ENCODE measurements at regions not wholly inside any gene's neighbourhood (a gene's known extent, or its start where the extent isn't known, plus 50 kb on each side); places are given as distances from the start of the nearest gene placed in this dataset.
"Not testable (repeated sequence)": the region's sequence is repeated elsewhere in the genome, so short reads cannot be mapped to it uniquely, and the experiment has no call there.

GRCh38 chr3:75320369-75320768 is 343.8 kb upstream of the FRG2C start:
- Histone ChIP-seq H3K4me3 (ENCODE audit: low read length) (no peak overlapping the region), H3K9me3 (ENCODE audit: control insufficient read depth, low read length) (no peaks in the 10 kb centered on the region), H3K4me1 (ENCODE audit: control insufficient read depth, insufficient read depth, low read length) (peaks cover 2% of the 10 kb centered on the region), H3K27ac (ENCODE audit: low read length) (no peak overlapping the region), H3K27me3 (ENCODE audit: control insufficient read depth, insufficient read depth) (no peaks in the 10 kb centered on the region)
- DNase-seq (no peak), ATAC-seq (no peak)
- intact Hi-C loops (cut with DNase I) = no loop called here
- 92% methylated on average over 4 of the region's 4 CpGs for WGBS

DNA sequence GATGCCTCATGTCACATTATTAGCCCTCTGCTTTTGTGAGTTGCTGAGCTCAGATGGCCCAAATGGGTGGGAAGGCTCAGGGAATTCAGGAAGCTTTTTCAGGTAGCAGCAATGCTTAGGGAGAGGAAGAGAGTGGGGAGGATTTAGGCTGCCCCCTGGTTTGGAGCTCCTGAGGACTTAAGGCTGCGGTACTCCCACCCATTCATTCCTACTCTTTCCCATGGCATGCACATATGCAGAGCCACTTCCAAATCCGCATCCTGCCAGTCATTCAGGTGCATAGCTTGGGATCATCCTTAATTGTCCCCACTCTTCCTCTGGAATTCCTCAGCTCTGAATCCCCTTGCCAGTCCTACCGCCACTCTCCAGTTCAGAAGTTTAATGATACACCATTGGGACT is 343.1 kb upstream of the FRG2C start:
- Histone ChIP-seq H3K27me3 (ENCODE audit: control insufficient read depth, insufficient read depth) (no peaks in the 10 kb centered on the region), H3K4me1 (ENCODE audit: control insufficient read depth, insufficient read depth, low read length) (peaks cover 2% of the 10 kb centered on the region), H3K4me3 (ENCODE audit: low read length) (no peak overlapping the region), H3K9me3 (ENCODE audit: control insufficient read depth, low read length) (no peaks in the 10 kb centered on the region), H3K27ac (ENCODE audit: low read length) (no peak overlapping the region)
- no peak for ATAC-seq
- over 99% methylated on average over 3 of the region's 3 CpGs for WGBS
- intact Hi-C loops (cut with DNase I) = no loop called here
- no peak for DNase-seq

GRCh38 chr3:75323936-75324335 is 340.2 kb upstream of the FRG2C start:
- H3K27me3 ChIP-seq (ENCODE audit: control insufficient read depth, insufficient read depth); intact Hi-C loops (cut with DNase I); DNase-seq; H3K4me3 ChIP-seq (ENCODE audit: low read length); H3K27ac ChIP-seq (ENCODE audit: low read length); H3K4me1 ChIP-seq (ENCODE audit: control insufficient read depth, insufficient read depth, low read length); H3K9me3 ChIP-seq (ENCODE audit: control insufficient read depth, low read length): not testable (repeated sequence)
- ATAC-seq = peak in 1 of 2 donors; percentile 41
- 54% methylated on average over 2 of the region's 2 CpGs for WGBS

DNA sequence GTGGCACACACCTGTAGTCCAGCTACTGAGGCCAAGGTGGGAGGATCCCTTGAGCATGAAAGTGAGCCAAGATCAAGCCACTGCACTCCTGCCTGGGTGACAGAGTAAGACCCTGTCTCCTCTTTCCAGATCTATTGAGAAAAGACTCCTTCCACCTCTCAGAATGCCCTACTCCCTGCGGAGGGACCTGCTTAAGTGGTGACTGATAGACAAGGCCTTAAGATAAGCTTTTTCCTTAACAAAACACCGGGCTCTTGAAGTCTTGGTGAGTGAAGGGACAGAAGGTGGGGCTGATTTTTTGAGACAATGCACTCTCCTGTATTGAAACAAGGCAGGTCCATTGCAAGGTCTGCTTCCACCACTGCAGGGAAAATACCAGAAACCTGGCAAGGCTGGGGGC is 338.4 kb upstream of the FRG2C start:
- 84% methylated on average over 2 of the region's 2 CpGs for WGBS
- ATAC-seq = no peak
- intact Hi-C loops (cut with DNase I) = no loop called here

DNA sequence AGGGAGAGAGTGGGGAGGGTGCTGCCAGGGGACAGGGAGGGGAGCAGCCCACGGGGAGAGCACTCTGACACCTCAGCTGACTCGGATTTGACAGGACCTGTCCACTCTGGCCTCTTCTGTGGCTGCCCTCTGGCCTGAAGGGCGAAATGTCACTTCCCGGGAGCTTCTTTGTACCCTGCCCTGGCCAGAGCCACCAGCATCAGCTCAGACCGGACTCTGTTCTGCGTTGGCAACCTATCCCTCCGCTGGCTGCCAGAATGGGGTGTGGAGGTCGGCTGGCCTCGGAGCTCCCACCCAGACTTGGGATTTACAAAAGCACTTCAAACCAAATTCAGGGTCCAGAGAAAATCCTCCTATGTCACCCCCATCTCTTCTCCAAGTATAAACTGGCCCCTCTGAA is 336.7 kb upstream of the FRG2C start:
- Histone ChIP-seq H3K27ac (ENCODE audit: low read length) (no peak overlapping the region), H3K27me3 (ENCODE audit: control insufficient read depth, insufficient read depth) (no peaks in the 10 kb centered on the region), H3K4me1 (ENCODE audit: control insufficient read depth, insufficient read depth, low read length) (no peaks in the 10 kb centered on the region), H3K4me3 (ENCODE audit: low read length) (no peak overlapping the region), H3K9me3 (ENCODE audit: control insufficient read depth, low read length) (no peaks in the 10 kb centered on the region)
- intact Hi-C loops (cut with DNase I) = no loop called here
- ATAC-seq = no peak
- DNase-seq = no peak
- WGBS = 63% methylated on average over 9 of the region's 9 CpGs

More for the DNA sequence above, 338.4 kb upstream of the FRG2C start:
- Histone ChIP-seq H3K27ac (ENCODE audit: low read length) (no peak overlapping the region), H3K9me3 (ENCODE audit: control insufficient read depth, low read length) (no peaks in the 10 kb centered on the region), H3K27me3 (ENCODE audit: control insufficient read depth, insufficient read depth) (no peaks in the 10 kb centered on the region), H3K4me3 (ENCODE audit: low read length) (no peak overlapping the region), H3K4me1 (ENCODE audit: control insufficient read depth, insufficient read depth, low read length) (peaks cover 2% of the 10 kb centered on the region)
- DNase-seq = no peak

- intact Hi-C loops (cut with DNase I) = no loop called here
- DNase-seq = no peak
These were observed 334.5 kb upstream of the FRG2C start for GRCh38 chr3:75329476-75330097.

DNA sequence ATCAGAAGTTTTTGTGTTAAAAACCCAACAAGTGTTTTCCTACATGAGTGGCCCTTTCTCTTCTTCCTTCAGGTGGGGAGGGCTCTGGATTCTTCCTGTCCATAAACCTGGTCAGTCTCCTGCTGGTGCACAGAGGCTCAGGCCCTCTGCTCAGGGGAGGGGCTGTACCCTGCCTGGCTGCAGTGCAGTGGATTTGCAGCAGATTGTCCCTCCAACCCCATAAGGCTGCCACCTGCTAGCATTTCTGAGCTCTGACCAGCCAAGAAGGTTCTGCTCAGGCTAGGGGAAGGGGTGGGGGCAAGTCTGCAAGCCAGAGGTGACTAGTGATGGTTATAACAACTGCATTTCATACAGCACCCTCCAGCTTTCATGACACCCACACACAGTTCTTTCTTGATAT is 333.7 kb upstream of the FRG2C start:
- H3K4me3 ChIP-seq (ENCODE audit: low read length); ATAC-seq; H3K4me1 ChIP-seq (ENCODE audit: control insufficient read depth, insufficient read depth, low read length); H3K9me3 ChIP-seq (ENCODE audit: control insufficient read depth, low read length); intact Hi-C loops (cut with DNase I); H3K27ac ChIP-seq (ENCODE audit: low read length); DNase-seq; H3K27me3 ChIP-seq (ENCODE audit: control insufficient read depth, insufficient read depth): not testable (repeated sequence)

More at GRCh38 chr3:75329476-75330097, 334.5 kb upstream of the FRG2C start:
- Histone ChIP-seq H3K4me1 (ENCODE audit: control insufficient read depth, insufficient read depth, low read length) (no peaks in the 10 kb centered on the region), H3K9me3 (ENCODE audit: control insufficient read depth, low read length) (no peaks in the 10 kb centered on the region), H3K27ac (ENCODE audit: low read length) (no peak overlapping the region), H3K27me3 (ENCODE audit: control insufficient read depth, insufficient read depth) (no peaks in the 10 kb centered on the region), H3K4me3 (ENCODE audit: low read length) (no peak overlapping the region)
- ATAC-seq = no peak
- WGBS = 45% methylated on average over 4 of the region's 4 CpGs

DNA sequence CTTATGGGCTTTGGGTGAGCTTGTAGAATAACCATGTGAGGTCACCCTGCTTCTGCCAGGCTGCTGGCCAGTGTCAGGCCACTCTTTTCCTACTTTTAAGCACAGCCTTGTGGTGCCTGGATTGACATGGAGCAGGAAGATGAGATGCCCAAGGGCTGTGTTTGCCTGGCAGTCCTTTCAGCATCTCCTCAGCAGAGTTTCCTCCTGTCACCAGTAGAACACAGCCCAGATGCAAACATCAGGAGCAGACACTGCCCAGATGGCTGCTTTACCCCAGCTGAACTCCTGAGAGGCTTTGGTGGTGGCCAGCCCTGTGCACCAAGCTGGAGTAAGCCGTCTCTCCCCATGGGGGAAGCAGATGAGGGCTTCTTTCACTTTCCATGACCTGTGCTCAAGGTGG is 332.0 kb upstream of the FRG2C start:
- not testable (repeated sequence) for H3K27me3 ChIP-seq (ENCODE audit: control insufficient read depth, insufficient read depth); ATAC-seq
- 95% methylated on average over 1 of the region's 1 CpG for WGBS

GRCh38 chr3:75332794-75333193 is 331.3 kb upstream of the FRG2C start:
- Histone ChIP-seq H3K27ac (ENCODE audit: low read length) (no peak overlapping the region), H3K4me3 (ENCODE audit: low read length) (no peak overlapping the region), H3K4me1 (ENCODE audit: control insufficient read depth, insufficient read depth, low read length) (no peaks in the 10 kb centered on the region), H3K27me3 (ENCODE audit: control insufficient read depth, insufficient read depth) (no peaks in the 10 kb centered on the region), H3K9me3 (ENCODE audit: control insufficient read depth, low read length) (no peaks in the 10 kb centered on the region)
- intact Hi-C loops (cut with DNase I) = no loop called here
- DNase-seq = no peak
- WGBS = 17% methylated on average over 2 of the region's 2 CpGs
- ATAC-seq = peak in 1 of 2 donors; percentile 29

More for the DNA sequence above, 332.0 kb upstream of the FRG2C start:
- intact Hi-C loops (cut with DNase I); H3K4me3 ChIP-seq (ENCODE audit: low read length); DNase-seq; H3K9me3 ChIP-seq (ENCODE audit: control insufficient read depth, low read length); H3K4me1 ChIP-seq (ENCODE audit: control insufficient read depth, insufficient read depth, low read length); H3K27ac ChIP-seq (ENCODE audit: low read length): not testable (repeated sequence)

DNA sequence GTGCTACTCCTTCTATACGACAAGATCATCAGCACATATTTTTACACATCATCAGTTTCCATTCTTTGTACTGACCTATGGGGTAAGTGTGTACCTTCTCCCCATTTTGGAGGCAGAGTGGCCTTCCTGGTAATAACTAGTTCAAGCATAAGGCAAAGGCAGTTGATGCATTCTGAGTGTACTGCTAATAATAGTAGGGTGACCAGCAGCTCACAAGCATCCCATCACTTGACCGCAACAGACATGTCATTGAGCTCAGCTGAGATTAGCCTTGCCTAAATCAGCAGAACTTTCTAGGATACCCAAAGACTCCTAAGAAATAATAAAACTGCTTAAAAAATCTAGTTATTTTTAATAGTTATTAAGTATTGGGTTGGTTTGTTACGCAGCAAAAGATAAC is 329.8 kb upstream of the FRG2C start:
- Histone ChIP-seq H3K27me3 (ENCODE audit: control insufficient read depth, insufficient read depth) (no peaks in the 10 kb centered on the region), H3K9me3 (ENCODE audit: control insufficient read depth, low read length) (no peaks in the 10 kb centered on the region), H3K27ac (ENCODE audit: low read length) (no peak overlapping the region), H3K4me1 (ENCODE audit: control insufficient read depth, insufficient read depth, low read length) (no peaks in the 10 kb centered on the region), H3K4me3 (ENCODE audit: low read length) (no peak overlapping the region)
- 78% methylated on average over 3 of the region's 3 CpGs for WGBS
- DNase-seq (no peak), ATAC-seq (no peak)
- intact Hi-C loops (cut with DNase I) = no loop called here

GRCh38 chr3:75337226-75337900 is 326.8 kb upstream of the FRG2C start:
- Histone ChIP-seq H3K9me3 (ENCODE audit: control insufficient read depth, low read length) (no peaks in the 10 kb centered on the region), H3K27ac (ENCODE audit: low read length) (no peak overlapping the region), H3K4me1 (ENCODE audit: control insufficient read depth, insufficient read depth, low read length) (peaks cover 8% of the 10 kb centered on the region), H3K4me3 (ENCODE audit: low read length) (no peak overlapping the region), H3K27me3 (ENCODE audit: control insufficient read depth, insufficient read depth) (no peaks in the 10 kb centered on the region)
- 69% methylated on average over 3 of the region's 3 CpGs for WGBS
- DNase-seq (no peak), ATAC-seq (no peak)
- intact Hi-C loops (cut with DNase I) = no loop called here
